HG03108 (cell line): ENCODE measurements at regions not wholly inside any gene's neighbourhood (a gene's known extent, or its start where the extent isn't known, plus 50 kb on each side); places are given as distances from the start of the nearest gene placed in this dataset.

Source experiments
- ATAC-seq: cut with Tn5 transposase; IDR thresholded peaks from one replicate; pipeline ENCODE4 v1.9.1; 2021; ENCODE audit warnings: moderate library complexity; ENCODE audit not compliant: unreplicated experiment

- no peak for ATAC-seq
Measured at GRCh38 chr14:38526826-38527501, 271.1 kb upstream of the CLEC14A start.

GRCh38 chr14:38524636-38525509, 269.0 kb upstream of the CLEC14A start:
- no peak for ATAC-seq

GRCh38 chr14:38522724-38523123, 266.8 kb upstream of the CLEC14A start:
- no peak for ATAC-seq

GRCh38 chr14:38521591-38521990, 265.7 kb upstream of the CLEC14A start:
- ATAC-seq: no peak

GRCh38 chr14:38517426-38517825, 261.5 kb upstream of the CLEC14A start:
- no peak for ATAC-seq

GRCh38 chr14:38512236-38512635, 256.3 kb upstream of the CLEC14A start:
- ATAC-seq: no peak

GRCh38 chr14:38507299-38507698, 251.4 kb upstream of the CLEC14A start:
- ATAC-seq: no peak

- ATAC-seq: no peak
Measured at GRCh38 chr14:38505973-38506249, 250.0 kb upstream of the CLEC14A start.

GRCh38 chr14:38505221-38505972, 249.5 kb upstream of the CLEC14A start:
- no peak for ATAC-seq

GRCh38 chr14:38504175-38504574, 248.3 kb upstream of the CLEC14A start:
- ATAC-seq: no peak

- no peak for ATAC-seq
Measured at GRCh38 chr14:38502239-38502638, 246.3 kb upstream of the CLEC14A start.

GRCh38 chr14:38500125-38500524, 244.2 kb upstream of the CLEC14A start:
- ATAC-seq: no peak

- ATAC-seq: no peak
Measured at GRCh38 chr14:38496092-38496491, 240.2 kb upstream of the CLEC14A start.

GRCh38 chr14:38490273-38490672, 234.4 kb upstream of the CLEC14A start:
- ATAC-seq: peak; percentile 70

GRCh38 chr14:38485026-38485425, 229.1 kb upstream of the CLEC14A start:
- ATAC-seq: no peak

- ATAC-seq: no peak
Measured at GRCh38 chr14:38481952-38482678, 226.2 kb upstream of the CLEC14A start.

- no peak for ATAC-seq
Measured at GRCh38 chr14:38469156-38469555, 213.3 kb upstream of the CLEC14A start.

- no peak for ATAC-seq
Measured at GRCh38 chr14:38442208-38442607, 186.3 kb upstream of the CLEC14A start.

- no peak for ATAC-seq
Measured at GRCh38 chr14:38432186-38432585, 176.3 kb upstream of the CLEC14A start.

- ATAC-seq: no peak
Measured at GRCh38 chr14:38431156-38431555, 175.3 kb upstream of the CLEC14A start.

- no peak for ATAC-seq
Measured at GRCh38 chr14:38430522-38430921, 174.6 kb upstream of the CLEC14A start.
